ENCODE measurements at regions not wholly inside any gene's neighbourhood (a gene's known extent, or its start where the extent isn't known, plus 50 kb on each side); places are given as distances from the start of the nearest gene placed in this dataset.

DNA sequence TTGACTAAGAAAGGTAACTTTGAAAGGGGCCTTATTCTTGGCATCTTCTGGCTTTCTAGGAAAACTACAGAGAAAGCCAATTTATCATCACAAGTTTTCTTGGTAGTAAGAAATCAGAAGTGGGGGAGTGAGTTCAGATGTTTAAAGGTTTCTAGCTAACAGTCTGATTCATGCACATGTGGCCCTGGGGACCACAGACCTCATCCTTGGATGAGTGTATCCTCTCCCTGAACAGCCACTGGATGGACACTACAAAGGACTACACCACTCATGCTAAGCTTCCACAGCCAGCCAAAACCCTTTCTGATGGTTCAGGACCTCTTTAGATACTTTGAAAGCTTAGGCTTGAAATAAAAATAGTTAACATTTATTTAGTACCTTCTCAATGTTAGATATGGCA lies 218.3 kb upstream of the STK17B start:
- TF ChIP-seq TAF1 (IDR thresholded peaks at IDR 0.05; ENCODE audit: low read depth): no peak
- no peak for TF ChIP-seq EGR1 (IDR thresholded peaks at IDR 0.05)
- TF ChIP-seq, protein P1, sequence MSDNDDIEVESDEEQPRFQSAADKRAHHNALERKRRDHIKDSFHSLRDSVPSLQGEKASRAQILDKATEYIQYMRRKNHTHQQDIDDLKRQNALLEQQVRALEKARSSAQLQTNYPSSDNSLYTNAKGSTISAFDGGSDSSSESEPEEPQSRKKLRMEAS (IDR thresholded peaks at IDR 0.05): no peak
